ENCODE measurements at regions not wholly inside any gene's neighbourhood (a gene's known extent, or its start where the extent isn't known, plus 50 kb on each side); places are given as distances from the start of the nearest gene placed in this dataset.

- TF ChIP-seq GATA2 (IDR thresholded peaks at IDR 0.05; ENCODE audit: low read depth, low read length) (no peak), GATA3 (IDR thresholded peaks at IDR 0.05; ENCODE audit: low read depth, low read length) (no peak)
These were observed 124.6 kb upstream of the BLID start for GRCh38 chr11:122240638-122241037.

Data from SH-SY5Y (cell line).